H1 (cell line): ENCODE measurements at regions not wholly inside any gene's neighbourhood (a gene's known extent, or its start where the extent isn't known, plus 50 kb on each side); places are given as distances from the start of the nearest gene placed in this dataset.

ENCODE experiments used
- CBX8 ChIP-seq: fragments of 300-800, 300-1000 bp; sonication (generic); IDR thresholded peaks from 2 replicates; pipeline ENCODE4 v1.7.1; 2016; ENCODE audit warnings: low read depth, low read length, borderline replicate concordance
- POLR2AphosphoS5 ChIP-seq: IDR thresholded peaks from 2 replicates; pipeline ENCODE4 v1.6.1; 2011; ENCODE audit warnings: low read depth, low read length
- RXRA ChIP-seq: IDR thresholded peaks from 2 replicates; pipeline ENCODE4 v1.6.1; 2011; ENCODE audit warnings: low read depth, mild to moderate bottlenecking, low read length, moderate library complexity; ENCODE audit not compliant: insufficient read depth
- TBP ChIP-seq: IDR thresholded peaks from 2 replicates; pipeline ENCODE4 v1.6.1; 2011; ENCODE audit warnings: low read depth, low read length, improper control_type of control experiment
- YY1 ChIP-seq: IDR thresholded peaks from 2 replicates; pipeline ENCODE4 v1.6.1; 2011; ENCODE audit warnings: low read depth, mild to moderate bottlenecking, low read length

- TF ChIP-seq RXRA: no peak
- TF ChIP-seq POLR2AphosphoS5: no peak
- TF ChIP-seq YY1: no peak
- no peak for TF ChIP-seq CBX8
- TF ChIP-seq TBP: no peak
Observed at GRCh38 chr5:120254385-120254784, 209.7 kb upstream of the PRR16 start (continued).
